Nephron (organoid): ENCODE measurements at regions not wholly inside any gene's neighbourhood (a gene's known extent, or its start where the extent isn't known, plus 50 kb on each side); places are given as distances from the start of the nearest gene placed in this dataset.

Experiments
- H3K27ac Mint-ChIP-seq, 3 experiments: 2 replicates each; pipeline ENCODE4 v1.8.0; 2020; ENCODE audit warnings: mixed read lengths in 3 of 3, mild to moderate bottlenecking in 2 of 3, moderate library complexity in 1 of 3
- H3K27me3 Mint-ChIP-seq: 2 replicates; pipeline ENCODE4 v1.8.0; 2021; ENCODE audit warnings: low read depth, mild to moderate bottlenecking, moderate library complexity, mixed read lengths
- H3K36me3 Mint-ChIP-seq: 2 replicates; pipeline ENCODE4 v1.8.0; 2020; ENCODE audit warnings: low read depth, mixed read lengths
- H3K4me1 Mint-ChIP-seq: 2 replicates; pipeline ENCODE4 v1.8.0; 2020; ENCODE audit warnings: mixed read lengths
- H3K4me3 Mint-ChIP-seq, 3 experiments: 2 replicates each; pipeline ENCODE4 v1.8.0; 2020; ENCODE audit warnings: mild to moderate bottlenecking in 3 of 3, mixed read lengths in 3 of 3, moderate library complexity in 2 of 3
- H3K9me3 Mint-ChIP-seq: 2 replicates; pipeline ENCODE4 v1.8.0; 2020; ENCODE audit warnings: mixed read lengths
- CTCF ChIP-seq, 3 experiments: fragments of 200-600 bp; sonication (generic); IDR thresholded peaks; one replicate each; pipeline ENCODE4 v1.5.0; 2021; ENCODE audit warnings: antibody characterized with exemption in 3 of 3; ENCODE audit not compliant: unreplicated experiment in 3 of 3

- no peak for TF ChIP-seq CTCF (IDR thresholded peaks at IDR 0.05; ENCODE audit: unreplicated experiment in 3 of 3)
- Mint-ChIP-seq H3K4me3 (no peak overlapping the region), H3K9me3 (no peaks in the 10 kb centered on the region), H3K27ac (no peak overlapping the region), H3K27me3 (no peaks in the 10 kb centered on the region), H3K4me1 (no peaks in the 10 kb centered on the region), H3K36me3 (no peaks in the 10 kb centered on the region)
Observed at GRCh38 chr4:101599620-101600019, 190.9 kb upstream of the BANK1 start.

GRCh38 chr4:101596781-101597552 lies 193.6 kb upstream of the BANK1 start:
- no peaks in the 10 kb centered on the region for H3K27me3 Mint-ChIP-seq
- no peak for TF ChIP-seq CTCF (IDR thresholded peaks at IDR 0.05; ENCODE audit: unreplicated experiment in 3 of 3)
- H3K27ac Mint-ChIP-seq: no peak overlapping the region
- H3K36me3 Mint-ChIP-seq: no peaks in the 10 kb centered on the region
- H3K9me3 Mint-ChIP-seq: no peaks in the 10 kb centered on the region
- no peak overlapping the region for H3K4me3 Mint-ChIP-seq
- H3K4me1 Mint-ChIP-seq: no peaks in the 10 kb centered on the region

- Mint-ChIP-seq H3K27ac (no peak overlapping the region), H3K27me3 (no peaks in the 10 kb centered on the region), H3K9me3 (no peaks in the 10 kb centered on the region), H3K4me3 (no peak overlapping the region), H3K4me1 (no peaks in the 10 kb centered on the region), H3K36me3 (no peaks in the 10 kb centered on the region)
- TF ChIP-seq CTCF (IDR thresholded peaks at IDR 0.05; ENCODE audit: unreplicated experiment in 3 of 3): no peak
Observed at GRCh38 chr4:101594588-101594987, 195.9 kb upstream of the BANK1 start.

GRCh38 chr4:101593666-101594065 lies 196.9 kb upstream of the BANK1 start:
- Mint-ChIP-seq H3K27me3 (no peaks in the 10 kb centered on the region), H3K27ac (no peak overlapping the region), H3K36me3 (no peaks in the 10 kb centered on the region), H3K4me1 (no peaks in the 10 kb centered on the region), H3K9me3 (no peaks in the 10 kb centered on the region), H3K4me3 (no peak overlapping the region)
- no peak for TF ChIP-seq CTCF (IDR thresholded peaks at IDR 0.05; ENCODE audit: unreplicated experiment in 3 of 3)

- H3K4me3 Mint-ChIP-seq: no peak overlapping the region
- no peak for TF ChIP-seq CTCF (IDR thresholded peaks at IDR 0.05; ENCODE audit: unreplicated experiment in 3 of 3)
- H3K27ac Mint-ChIP-seq: no peak overlapping the region
- no peaks in the 10 kb centered on the region for H3K4me1 Mint-ChIP-seq
- H3K36me3 Mint-ChIP-seq: no peaks in the 10 kb centered on the region
- H3K9me3 Mint-ChIP-seq: peaks cover 15% of the 10 kb centered on the region
- H3K27me3 Mint-ChIP-seq: no peaks in the 10 kb centered on the region
Observed at GRCh38 chr4:101584306-101584705, 206.2 kb upstream of the BANK1 start.

- Mint-ChIP-seq H3K27me3 (no peaks in the 10 kb centered on the region), H3K36me3 (no peaks in the 10 kb centered on the region), H3K4me1 (no peaks in the 10 kb centered on the region), H3K27ac (no peak overlapping the region), H3K9me3 (peaks cover 13% of the 10 kb centered on the region), H3K4me3 (no peak overlapping the region)
- no peak for TF ChIP-seq CTCF (IDR thresholded peaks at IDR 0.05; ENCODE audit: unreplicated experiment in 3 of 3)
Observed at GRCh38 chr4:101563126-101563525, 215.8 kb upstream of the PPP3CA start.
